GM18868 (cell line): ENCODE measurements at regions not wholly inside any gene's neighbourhood (a gene's known extent, or its start where the extent isn't known, plus 50 kb on each side); places are given as distances from the start of the nearest gene placed in this dataset.

Experiments
- ATAC-seq: cut with Tn5 transposase; IDR thresholded peaks from one replicate; pipeline ENCODE4 v1.9.1; 2021; ENCODE audit warnings: mild to moderate bottlenecking, moderate library complexity; ENCODE audit not compliant: unreplicated experiment

DNA sequence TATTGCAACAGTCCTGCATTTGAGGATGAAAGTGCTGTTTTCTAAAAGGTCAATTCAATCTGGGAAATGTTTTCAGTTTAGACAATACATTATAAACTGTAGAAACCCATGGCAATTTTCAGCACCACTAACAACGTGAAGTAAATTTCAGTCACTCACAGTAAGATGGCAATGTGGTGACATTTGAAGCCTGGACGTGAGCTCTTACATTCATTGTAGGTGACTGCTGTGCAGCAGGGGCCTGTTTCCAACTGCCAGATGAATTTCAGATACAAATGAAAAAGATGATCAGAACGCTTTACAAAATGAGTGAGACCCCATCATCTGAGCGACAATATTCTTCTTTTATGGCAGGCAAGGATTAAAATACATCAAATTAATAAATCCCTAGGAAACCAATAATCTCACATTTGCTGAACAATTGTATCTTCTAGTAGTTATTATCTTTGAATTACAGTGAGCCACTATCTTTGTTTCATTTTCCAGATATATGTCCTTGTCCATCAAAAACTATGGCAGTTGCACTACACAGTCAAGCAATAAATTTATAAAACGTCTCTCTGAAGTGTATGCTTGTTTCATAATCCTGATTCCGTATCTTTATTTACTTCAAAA is 1816.8 kb downstream of the OLFM4 start:
- ATAC-seq, result no peak

- ATAC-seq, result no peak
Measured at GRCh38 chr13:54852831-54853230, 1824.2 kb downstream of the OLFM4 start.

DNA sequence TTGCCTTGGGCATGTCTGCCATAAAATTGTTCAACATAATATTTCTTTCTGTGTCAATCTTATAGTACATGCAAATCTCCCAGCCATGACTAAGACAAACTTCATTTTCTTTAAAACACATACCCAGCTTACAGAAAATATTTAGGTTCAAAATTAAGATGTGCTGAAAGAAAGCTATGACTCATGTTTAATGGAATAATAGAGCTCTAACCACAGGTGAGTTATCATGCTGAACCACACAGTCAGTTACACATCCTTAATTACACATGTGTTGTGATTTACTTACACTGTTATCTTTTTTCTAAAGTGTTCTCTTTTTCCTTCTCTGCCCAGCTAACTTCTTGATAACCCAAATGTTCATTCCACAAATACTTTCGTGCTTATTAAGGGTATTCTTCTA is 1831.2 kb downstream of the OLFM4 start:
- no peak for ATAC-seq

GRCh38 chr13:54875111-54875510 is 1846.5 kb downstream of the OLFM4 start:
- no peak for ATAC-seq

GRCh38 chr13:54879036-54879435 is 1850.4 kb downstream of the OLFM4 start:
- ATAC-seq, result no peak

- ATAC-seq, result no peak
Measured at GRCh38 chr13:54884682-54885081, 1856.1 kb downstream of the OLFM4 start.

DNA sequence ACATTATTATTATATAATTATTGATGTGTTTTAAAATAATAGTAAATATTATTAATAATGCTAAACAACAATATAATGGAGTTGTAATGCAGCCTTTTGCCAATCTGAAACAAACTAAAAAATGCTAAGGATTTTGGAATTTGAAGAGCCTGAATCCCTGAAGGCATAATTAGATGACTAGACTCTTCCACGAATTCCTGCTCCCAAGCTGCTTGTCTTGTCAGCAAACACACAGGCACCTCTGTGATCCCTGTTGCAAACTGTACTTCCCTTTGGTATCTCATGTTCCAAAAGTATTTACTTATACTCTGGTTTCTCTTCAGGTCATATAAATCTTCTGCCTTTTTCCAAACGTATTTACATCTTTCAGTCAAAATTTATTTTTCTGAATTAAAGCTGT is 1862.4 kb downstream of the OLFM4 start:
- ATAC-seq, result no peak

- no peak for ATAC-seq
Measured at GRCh38 chr13:54901316-54901715, 1872.7 kb downstream of the OLFM4 start.

- no peak for ATAC-seq
Measured at GRCh38 chr13:54912367-54912766, 1883.8 kb downstream of the OLFM4 start.

- ATAC-seq, result no peak
Measured at GRCh38 chr13:54913668-54914067, 1885.1 kb downstream of the OLFM4 start.

GRCh38 chr13:54927538-54927937 is 1898.9 kb downstream of the OLFM4 start:
- ATAC-seq, result no peak

DNA sequence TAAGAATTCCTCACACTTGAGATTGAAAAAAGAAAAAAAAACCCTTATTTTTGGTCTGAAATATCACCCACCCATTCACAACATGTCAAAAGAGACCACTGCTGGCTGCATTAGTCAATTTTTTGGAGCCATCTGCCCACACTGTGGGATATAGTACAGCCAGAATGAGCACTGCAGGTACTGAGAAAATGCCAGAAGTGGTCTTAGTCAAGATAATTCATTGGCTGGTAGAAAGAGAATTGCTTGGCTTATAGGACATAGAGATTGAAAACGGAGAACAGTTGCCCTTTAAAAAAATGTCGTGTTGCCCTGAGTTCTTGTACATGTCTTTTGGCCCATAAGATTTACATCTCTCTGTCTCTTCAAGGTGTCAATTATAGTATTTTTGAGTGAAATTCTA is 1899.5 kb downstream of the OLFM4 start:
- ATAC-seq, result no peak

GRCh38 chr13:54934121-54934520 is 1905.5 kb downstream of the OLFM4 start:
- ATAC-seq, result no peak

GRCh38 chr13:54945973-54946372 is 1917.4 kb downstream of the OLFM4 start:
- ATAC-seq, result no peak

GRCh38 chr13:54949735-54950134 is 1921.1 kb downstream of the OLFM4 start:
- ATAC-seq, result no peak

GRCh38 chr13:54950546-54950945 is 1921.9 kb downstream of the OLFM4 start:
- ATAC-seq, result no peak

- ATAC-seq, result peak; percentile 79
Measured at GRCh38 chr13:54953786-54954185, 1925.2 kb downstream of the OLFM4 start.

GRCh38 chr13:54958781-54959180 is 1930.2 kb downstream of the OLFM4 start:
- no peak for ATAC-seq

GRCh38 chr13:54965881-54966280 is 1937.3 kb downstream of the OLFM4 start:
- no peak for ATAC-seq

- no peak for ATAC-seq
Measured at GRCh38 chr13:54972838-54973237, 1944.2 kb downstream of the OLFM4 start.

DNA sequence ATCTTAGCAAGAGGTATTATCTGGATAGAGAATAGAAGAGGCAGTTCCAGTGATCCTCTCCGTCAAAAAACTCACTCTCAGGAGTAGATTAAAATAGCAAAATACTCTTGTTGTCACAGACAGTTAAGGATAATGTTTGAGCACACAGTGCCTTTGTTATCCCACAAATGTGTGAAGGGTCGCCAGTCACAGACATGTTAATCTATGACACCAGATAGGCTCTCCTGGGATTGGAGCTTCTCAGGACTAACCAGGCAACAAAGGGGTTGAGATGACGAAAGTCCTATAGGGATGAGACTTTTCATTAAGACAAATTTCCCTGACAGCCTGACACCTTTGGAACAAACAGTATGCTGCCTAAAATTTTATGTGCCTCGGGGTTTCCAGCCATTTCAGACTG is 1947.1 kb downstream of the OLFM4 start:
- no peak for ATAC-seq

DNA sequence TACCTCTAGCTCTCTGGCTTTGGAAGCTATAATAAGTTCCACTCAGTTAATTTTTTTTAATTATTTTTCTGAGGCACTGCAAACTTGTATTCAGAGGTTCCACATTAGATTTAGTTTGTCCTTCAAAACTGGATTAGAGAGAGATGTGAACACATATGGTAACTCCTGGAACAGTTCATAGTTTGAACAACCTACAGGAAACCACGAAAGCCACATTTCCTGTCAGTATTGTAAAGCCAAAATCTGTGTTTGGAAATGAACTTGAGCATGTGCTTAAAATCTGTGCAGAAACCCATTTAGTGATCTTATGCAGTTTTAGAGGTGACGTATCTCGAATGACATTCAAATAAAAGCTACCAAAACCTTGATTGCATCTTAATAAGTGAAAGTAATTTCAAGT is 1952.0 kb downstream of the OLFM4 start:
- no peak for ATAC-seq

DNA sequence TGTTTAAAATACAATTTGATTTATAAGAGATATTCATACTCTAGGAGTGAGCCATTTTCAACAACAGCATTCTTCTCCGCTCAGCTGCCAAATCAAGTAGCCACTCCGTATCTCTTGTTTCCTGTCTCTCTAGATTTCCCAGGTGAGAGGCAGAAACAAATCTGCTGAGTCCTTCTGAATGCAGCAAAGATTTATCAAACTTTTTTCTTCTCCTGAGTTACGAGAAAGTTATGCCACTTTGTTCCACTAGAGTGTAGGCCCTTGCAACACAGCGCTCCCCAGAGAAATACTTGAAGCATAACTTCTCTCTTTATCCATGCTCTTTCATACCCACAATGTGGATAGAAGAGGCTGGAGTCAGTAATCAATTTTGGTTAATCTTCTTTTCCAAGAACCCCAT is 1960.8 kb downstream of the OLFM4 start:
- no peak for ATAC-seq
